Type B pancreatic cell (in vitro differentiated cells): ENCODE measurements at regions not wholly inside any gene's neighbourhood (a gene's known extent, or its start where the extent isn't known, plus 50 kb on each side); places are given as distances from the start of the nearest gene placed in this dataset.

Experiments used
- DNase-seq: peaks from one replicate; pipeline ENCODE4 v3.0.0; 2021; ENCODE audit warnings: mixed read lengths; ENCODE audit not compliant: unreplicated experiment; ENCODE audit errors: extremely low spot score
- H3K27ac Mint-ChIP-seq: 2 replicates; pipeline ENCODE4 v1.8.0; 2021; ENCODE audit warnings: mild to moderate bottlenecking, mixed read lengths
- H3K27me3 Mint-ChIP-seq: 2 replicates; pipeline ENCODE4 v1.8.0; 2021; ENCODE audit warnings: mixed read lengths
- H3K36me3 Mint-ChIP-seq: 2 replicates; pipeline ENCODE4 v1.8.0; 2021; ENCODE audit warnings: mixed read lengths
- H3K4me1 Mint-ChIP-seq: one replicate; pipeline ENCODE4 v1.8.0; 2021; ENCODE audit warnings: mixed read lengths; ENCODE audit not compliant: unreplicated experiment
- H3K4me3 Mint-ChIP-seq: 2 replicates; pipeline ENCODE4 v1.8.0; 2021; ENCODE audit warnings: mild to moderate bottlenecking, mixed read lengths
- H3K9me3 Mint-ChIP-seq: 2 replicates; pipeline ENCODE4 v1.8.0; 2021; ENCODE audit warnings: mixed read lengths
- CTCF ChIP-seq: fragments of 200-600 bp; sonication (generic); conservative IDR thresholded peaks from 2 replicates; pipeline ENCODE4 v1.5.0; 2021; ENCODE audit warnings: antibody characterized with exemption, mild to moderate bottlenecking

- TF ChIP-seq CTCF: no peak
- Mint-ChIP-seq H3K27ac (no peak overlapping the region), H3K4me3 (no peak overlapping the region), H3K36me3 (no peaks in the 10 kb centered on the region), H3K4me1 (no peaks in the 10 kb centered on the region), H3K9me3 (no peaks in the 10 kb centered on the region), H3K27me3 (no peaks in the 10 kb centered on the region)
- DNase-seq: no peak
These were observed 327.3 kb upstream of the TRAM1L1 start for GRCh38 chr4:117412661-117413060.

GRCh38 chr4:117417856-117418255, 332.5 kb upstream of the TRAM1L1 start:
- Mint-ChIP-seq H3K4me1 (peaks cover 4% of the 10 kb centered on the region), H3K27ac (no peak overlapping the region), H3K9me3 (no peaks in the 10 kb centered on the region), H3K4me3 (no peak overlapping the region), H3K36me3 (no peaks in the 10 kb centered on the region), H3K27me3 (no peaks in the 10 kb centered on the region)
- TF ChIP-seq CTCF: no peak
- DNase-seq: no peak

- no peak for DNase-seq
- no peaks in the 10 kb centered on the region for H3K27me3 Mint-ChIP-seq
- H3K36me3 Mint-ChIP-seq: no peaks in the 10 kb centered on the region
- no peak overlapping the region for H3K4me3 Mint-ChIP-seq
- H3K4me1 Mint-ChIP-seq: peaks cover 4% of the 10 kb centered on the region
- TF ChIP-seq CTCF: no peak
- H3K9me3 Mint-ChIP-seq: no peaks in the 10 kb centered on the region
- no peak overlapping the region for H3K27ac Mint-ChIP-seq
These were observed 335.6 kb upstream of the TRAM1L1 start for GRCh38 chr4:117420948-117421347.

GRCh38 chr4:117421706-117422105, 336.3 kb upstream of the TRAM1L1 start:
- H3K27ac Mint-ChIP-seq: no peak overlapping the region
- no peaks in the 10 kb centered on the region for H3K36me3 Mint-ChIP-seq

GRCh38 chr4:117422297-117422696, 336.9 kb upstream of the TRAM1L1 start:
- DNase-seq: no peak
- H3K4me1 Mint-ChIP-seq: peaks cover 4% of the 10 kb centered on the region
- H3K27me3 Mint-ChIP-seq: peaks cover 6% of the 10 kb centered on the region
- TF ChIP-seq CTCF: no peak
- H3K36me3 Mint-ChIP-seq: no peaks in the 10 kb centered on the region
- no peak overlapping the region for H3K4me3 Mint-ChIP-seq
- no peak overlapping the region for H3K27ac Mint-ChIP-seq
- no peaks in the 10 kb centered on the region for H3K9me3 Mint-ChIP-seq

More at GRCh38 chr4:117421706-117422105, 336.3 kb upstream of the TRAM1L1 start:
- Mint-ChIP-seq H3K9me3 (no peaks in the 10 kb centered on the region), H3K4me3 (no peak overlapping the region), H3K27me3 (peaks cover 6% of the 10 kb centered on the region), H3K4me1 (peaks cover 4% of the 10 kb centered on the region)
- TF ChIP-seq CTCF: no peak
- no peak for DNase-seq

GRCh38 chr4:117425636-117426035, 340.3 kb upstream of the TRAM1L1 start:
- no peak for DNase-seq
- Mint-ChIP-seq H3K4me3 (no peak overlapping the region), H3K27ac (no peak overlapping the region), H3K4me1 (peaks cover 4% of the 10 kb centered on the region), H3K27me3 (peaks cover 6% of the 10 kb centered on the region), H3K9me3 (no peaks in the 10 kb centered on the region), H3K36me3 (no peaks in the 10 kb centered on the region)
- TF ChIP-seq CTCF: no peak
